HK-2 (cell line): ENCODE measurements at regions not wholly inside any gene's neighbourhood (a gene's known extent, or its start where the extent isn't known, plus 50 kb on each side); places are given as distances from the start of the nearest gene placed in this dataset.
"Not testable (repeated sequence)": the region's sequence is repeated elsewhere in the genome, so short reads cannot be mapped to it uniquely, and the experiment has no call there.

ENCODE experiments used
- DNase-seq: peaks from one replicate; pipeline ENCODE4 v3.0.0-alpha.2; 2018; ENCODE audit not compliant: unreplicated experiment

- not testable (repeated sequence) for DNase-seq
Measured at GRCh38 chr17:20681746-20682722, 102.5 kb downstream of the CDRT15L2 start.

- DNase-seq = not testable (repeated sequence)
Measured at GRCh38 chr17:20683651-20684229, 104.2 kb downstream of the CDRT15L2 start.

DNA sequence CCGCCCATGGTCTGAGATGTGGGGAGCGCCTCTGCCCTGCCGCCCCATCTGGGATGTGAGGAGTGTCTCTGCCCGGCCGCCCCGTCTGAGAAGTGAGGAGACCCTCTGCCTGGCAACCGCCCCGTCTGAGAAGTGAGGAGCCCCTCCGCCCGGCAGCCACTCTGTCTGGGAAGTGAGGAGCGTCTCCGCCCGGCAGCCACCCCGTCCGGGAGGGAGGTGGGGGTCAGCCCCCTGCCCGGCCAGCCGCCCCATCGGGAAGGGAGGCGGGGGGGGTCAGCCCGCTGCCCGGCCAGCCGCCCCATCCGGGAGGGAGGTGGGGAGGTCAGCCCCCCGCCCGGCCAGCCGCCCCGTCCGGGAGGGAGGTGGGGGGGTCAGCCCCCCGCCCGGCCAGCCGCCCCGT lies 105.5 kb downstream of the CDRT15L2 start:
- not testable (repeated sequence) for DNase-seq

- DNase-seq = not testable (repeated sequence)
Measured at GRCh38 chr17:20687584-20687983, 108.1 kb downstream of the CDRT15L2 start.

GRCh38 chr17:20689170-20689749 lies 109.7 kb downstream of the CDRT15L2 start:
- DNase-seq = not testable (repeated sequence)

GRCh38 chr17:20692706-20693105 lies 113.2 kb downstream of the CDRT15L2 start:
- not testable (repeated sequence) for DNase-seq

DNA sequence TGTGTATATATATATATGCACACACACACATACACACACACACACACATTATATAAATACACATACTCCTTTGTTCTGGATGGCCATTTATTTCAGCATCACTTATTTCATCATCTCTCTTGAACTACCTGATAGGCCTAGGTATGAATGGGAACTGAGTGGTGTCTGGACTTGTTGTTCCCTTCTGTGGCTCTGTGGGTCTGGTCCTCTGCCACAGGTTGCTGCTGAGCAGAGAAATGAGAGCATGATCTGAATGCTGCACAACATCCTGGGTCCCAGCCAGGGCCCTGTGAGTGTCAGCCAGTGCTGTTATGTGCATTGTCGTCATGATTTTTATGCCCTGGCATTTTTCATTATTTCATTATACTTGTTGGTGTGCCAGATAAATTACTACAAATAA lies 116.3 kb downstream of the CDRT15L2 start:
- DNase-seq = not testable (repeated sequence)

DNA sequence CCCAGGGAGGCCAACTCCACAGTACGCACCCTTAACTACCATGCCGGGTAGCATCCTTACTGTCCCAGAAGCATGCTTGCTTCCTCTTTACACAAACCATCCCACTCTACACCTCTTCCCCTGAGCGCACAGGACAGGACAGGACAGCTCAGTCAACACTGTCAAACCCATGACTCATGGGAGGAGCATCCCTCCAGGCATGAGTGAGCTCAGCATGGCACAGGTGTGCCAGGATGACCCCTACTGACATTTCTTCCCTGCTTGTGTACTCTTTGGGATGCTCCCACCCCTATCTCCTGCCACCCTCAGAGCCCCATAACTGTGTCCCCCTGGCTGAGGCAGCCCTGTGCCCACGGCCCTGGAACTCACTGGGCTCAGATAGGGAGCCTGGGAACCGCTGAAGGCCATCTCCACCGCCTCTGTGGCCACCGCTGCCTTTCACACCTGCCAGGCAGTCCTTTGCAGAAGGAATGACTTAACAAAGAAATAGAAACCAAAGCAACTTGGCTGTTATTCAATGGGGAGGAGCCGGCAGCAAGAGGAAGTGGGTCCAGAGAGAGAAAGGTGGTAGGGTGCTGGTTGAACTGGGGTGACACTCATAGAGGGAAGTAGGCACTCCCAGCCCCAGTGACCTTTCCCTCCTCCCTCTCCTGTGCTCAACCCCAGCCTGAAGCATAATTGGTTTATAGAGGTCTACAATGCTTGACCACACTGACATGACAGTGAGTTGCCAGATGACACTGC lies 119.1 kb downstream of the CDRT15L2 start:
- not testable (repeated sequence) for DNase-seq

DNA sequence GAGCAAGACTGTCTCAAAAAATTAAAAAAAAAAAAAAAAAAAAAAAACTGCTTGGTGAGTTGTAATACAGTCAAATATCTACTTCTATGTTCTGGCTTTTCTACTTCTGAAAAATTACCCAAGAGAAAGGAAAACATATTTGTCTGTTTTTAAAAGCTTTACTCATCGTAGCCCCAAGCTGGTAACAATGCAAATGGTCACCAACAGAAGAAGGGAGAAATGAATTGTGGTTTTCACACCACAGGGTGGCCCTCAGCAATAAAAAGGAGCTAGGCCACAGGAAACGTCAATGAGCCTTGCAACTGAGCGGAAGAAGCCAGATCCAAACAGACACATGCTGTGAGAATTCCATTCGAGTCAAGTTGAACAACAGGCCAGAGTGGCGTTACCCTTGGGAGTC lies 121.0 kb downstream of the CDRT15L2 start:
- not testable (repeated sequence) for DNase-seq

DNA sequence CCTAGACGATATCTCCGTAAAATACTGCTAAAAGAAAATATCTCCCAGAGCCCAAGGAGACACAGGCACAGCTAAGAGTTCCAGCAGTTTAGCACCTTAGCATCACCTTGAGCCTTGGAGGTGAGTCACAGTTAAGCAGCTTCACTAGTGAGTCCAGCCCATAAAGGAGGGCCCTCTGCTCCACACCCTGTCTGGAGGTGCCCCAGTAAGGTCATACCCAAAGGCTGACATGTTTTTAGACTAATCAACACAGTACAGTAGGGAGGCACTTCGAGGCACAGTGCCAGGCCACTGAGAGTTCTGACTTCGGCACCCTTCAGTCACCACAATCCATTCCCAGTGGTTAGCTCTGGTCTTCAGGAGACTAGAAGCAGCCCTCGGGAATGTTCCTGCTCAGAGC lies 121.8 kb downstream of the CDRT15L2 start:
- DNase-seq = not testable (repeated sequence)

DNA sequence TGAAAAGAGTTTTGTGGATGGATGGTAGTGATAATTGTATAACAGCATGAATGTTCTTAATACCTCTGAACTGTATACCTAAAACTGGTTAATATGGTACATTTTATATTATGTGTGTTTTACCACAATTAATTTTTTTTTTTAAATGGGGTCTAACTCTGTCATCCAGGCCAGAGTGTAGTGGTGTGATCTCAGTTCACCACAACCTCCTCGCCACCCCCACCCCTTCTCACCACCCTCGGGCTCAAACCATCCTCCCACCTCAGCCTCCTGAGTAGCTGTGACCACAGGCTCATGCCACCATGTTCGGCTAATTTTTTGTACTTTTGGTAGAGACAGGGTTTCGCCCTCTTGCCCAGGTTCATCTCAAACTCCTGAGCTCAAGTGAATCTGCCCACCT lies 123.2 kb downstream of the CDRT15L2 start:
- no peak for DNase-seq

GRCh38 chr17:20703781-20704180 lies 124.3 kb downstream of the CDRT15L2 start:
- no peak for DNase-seq

DNA sequence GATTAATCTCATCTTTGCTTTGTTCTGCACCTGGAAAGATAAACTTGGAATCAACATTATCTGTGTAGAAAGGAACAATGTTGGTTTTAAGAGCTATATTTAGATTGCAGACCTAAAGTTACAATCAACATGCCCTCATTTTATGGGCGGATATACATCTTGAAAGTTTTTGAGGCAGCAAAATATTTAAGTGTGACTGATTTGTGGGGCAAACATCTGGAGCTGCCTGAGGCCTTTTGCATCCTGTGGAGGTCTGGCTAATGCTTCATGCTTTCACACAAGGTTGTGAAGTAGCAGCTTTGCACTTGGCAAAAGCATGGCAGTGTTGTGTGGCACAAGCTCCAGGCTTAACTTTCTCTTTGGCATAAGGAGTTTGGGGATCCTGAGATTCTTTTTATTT lies 125.7 kb downstream of the CDRT15L2 start:
- not testable (repeated sequence) for DNase-seq

GRCh38 chr17:20706751-20707373 lies 127.3 kb downstream of the CDRT15L2 start:
- no peak for DNase-seq

DNA sequence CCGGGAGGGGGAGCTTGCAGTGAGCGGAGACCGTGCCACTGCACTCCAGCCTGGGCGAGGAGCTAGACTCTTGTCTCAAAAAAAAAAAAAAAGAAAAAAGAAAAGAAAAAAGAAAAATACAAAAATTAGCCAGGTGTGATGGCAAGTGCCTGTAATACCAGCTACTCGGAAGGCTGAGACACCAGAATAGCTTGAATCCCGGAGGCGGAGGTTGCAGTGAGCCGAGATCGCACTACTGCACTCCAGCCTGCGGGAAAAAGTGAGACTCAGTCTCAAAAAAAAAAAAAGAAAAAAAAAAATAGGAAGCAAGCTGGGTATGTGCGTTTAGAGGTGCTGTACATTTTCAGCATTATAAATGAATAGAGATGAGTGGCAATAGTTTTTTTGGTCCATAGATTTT lies 129.3 kb downstream of the CDRT15L2 start:
- not testable (repeated sequence) for DNase-seq

DNA sequence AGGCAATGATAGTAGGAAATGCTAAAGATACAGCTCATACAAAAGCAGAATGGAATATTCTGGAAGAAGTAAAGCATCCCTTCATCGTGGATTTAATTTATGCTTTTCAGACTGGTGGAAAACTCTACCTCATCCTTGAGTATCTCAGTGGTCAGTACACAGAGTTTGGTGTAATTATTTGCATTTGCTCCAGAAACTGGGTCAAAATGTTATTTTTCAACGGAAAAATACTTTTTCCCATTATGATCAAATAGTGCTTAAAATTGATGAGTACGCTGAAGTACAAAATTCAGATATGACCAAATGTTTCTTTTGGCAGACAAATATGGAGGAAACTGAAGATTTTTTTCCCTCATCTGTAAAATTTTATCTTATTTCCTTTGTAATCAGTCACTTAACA lies 137.0 kb downstream of the CDRT15L2 start:
- not testable (repeated sequence) for DNase-seq

GRCh38 chr17:20721171-20721570 lies 141.6 kb downstream of the CDRT15L2 start:
- no peak for DNase-seq

- not testable (repeated sequence) for DNase-seq
Measured at GRCh38 chr17:20724391-20724790, 144.9 kb downstream of the CDRT15L2 start.

DNA sequence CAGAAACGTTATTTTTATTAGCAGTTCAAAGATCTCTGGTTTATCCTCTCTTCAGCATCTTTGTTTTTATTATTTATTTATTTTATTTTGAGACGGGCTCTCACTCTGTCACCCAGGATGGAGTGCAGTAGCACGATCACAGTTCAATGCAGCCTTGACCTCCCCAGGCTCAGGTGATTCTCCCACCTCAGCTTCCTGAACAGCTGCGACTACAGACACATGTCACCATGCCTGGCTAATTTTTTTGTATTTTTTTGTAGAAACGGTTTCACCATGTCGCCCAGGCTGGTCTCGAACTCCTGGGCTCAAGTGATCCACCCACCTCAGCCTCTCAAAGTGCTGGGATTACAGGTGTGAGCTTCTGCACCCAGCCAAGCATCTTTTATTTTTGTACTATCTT lies 147.7 kb downstream of the CDRT15L2 start:
- not testable (repeated sequence) for DNase-seq

DNA sequence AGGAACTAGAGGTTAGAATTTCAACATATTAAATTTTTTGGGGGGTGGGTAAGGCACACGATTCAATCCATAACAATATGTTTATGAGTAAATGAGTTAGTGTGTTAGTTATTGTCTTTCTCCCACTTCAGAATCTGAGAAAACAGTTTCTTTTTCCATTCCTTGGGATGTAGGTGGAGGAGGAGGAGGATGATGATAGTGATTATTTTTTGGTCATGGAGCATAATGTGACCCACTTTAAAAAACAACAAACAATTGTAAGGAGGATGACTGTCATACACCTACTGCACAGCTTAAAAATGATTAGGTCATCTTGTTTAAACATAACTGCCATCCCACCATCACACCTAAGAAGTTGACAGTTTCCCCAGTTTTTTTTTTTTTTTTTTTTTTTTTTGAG lies 148.7 kb downstream of the CDRT15L2 start:
- no peak for DNase-seq

- DNase-seq = not testable (repeated sequence)
Measured at GRCh38 chr17:20731131-20731530, 151.6 kb downstream of the CDRT15L2 start.
